WI38 (cell line): ENCODE measurements at regions not wholly inside any gene's neighbourhood (a gene's known extent, or its start where the extent isn't known, plus 50 kb on each side); places are given as distances from the start of the nearest gene placed in this dataset.

ENCODE experiments used
- H3K4me3 ChIP-seq: 2 replicates; pipeline ENCODE4 v1.5.1; 2011; ENCODE audit warnings: low read depth, mild to moderate bottlenecking, control low read depth, low read length
- CTCF ChIP-seq: IDR thresholded peaks from 2 replicates; pipeline ENCODE4 v1.5.1; 2012; ENCODE audit warnings: low read depth, mild to moderate bottlenecking, control low read depth, low read length

DNA sequence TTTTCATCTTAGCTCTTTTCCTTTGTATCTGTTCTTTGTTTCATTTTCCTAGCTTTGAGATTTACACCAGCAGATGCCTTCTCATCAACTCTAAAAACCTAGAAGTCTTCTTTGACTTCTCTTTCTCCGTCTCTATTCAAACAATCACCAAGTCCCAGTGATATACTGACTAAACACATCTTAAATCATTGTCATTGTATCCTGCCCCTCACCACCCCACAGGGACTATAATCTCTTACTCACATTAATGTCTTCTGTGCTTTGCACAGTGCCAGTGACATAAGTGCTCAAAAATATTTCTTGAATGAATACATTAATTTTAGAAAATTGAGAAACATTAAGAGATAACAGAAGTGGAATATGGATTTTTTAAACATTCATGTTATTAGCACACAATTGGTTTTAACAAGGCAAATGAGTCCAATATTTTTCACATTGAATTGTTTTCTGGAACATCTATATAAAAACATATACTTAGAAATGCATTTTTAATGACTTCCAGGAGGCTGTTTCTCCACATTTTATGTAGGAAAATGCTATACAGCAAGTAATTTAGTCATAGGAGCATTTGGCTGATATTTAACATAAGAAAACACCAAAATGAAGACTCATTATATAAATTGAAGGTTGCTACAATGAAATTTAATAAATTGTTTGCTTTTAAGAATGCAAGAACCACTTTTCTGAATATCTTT is 472.8 kb upstream of the PRICKLE1 start:
- H3K4me3 ChIP-seq, result no peak overlapping the region
- TF ChIP-seq CTCF, result no peak

GRCh38 chr12:43060742-43061141 is 471.2 kb upstream of the PRICKLE1 start:
- TF ChIP-seq CTCF, result no peak
- H3K4me3 ChIP-seq, result no peak overlapping the region

DNA sequence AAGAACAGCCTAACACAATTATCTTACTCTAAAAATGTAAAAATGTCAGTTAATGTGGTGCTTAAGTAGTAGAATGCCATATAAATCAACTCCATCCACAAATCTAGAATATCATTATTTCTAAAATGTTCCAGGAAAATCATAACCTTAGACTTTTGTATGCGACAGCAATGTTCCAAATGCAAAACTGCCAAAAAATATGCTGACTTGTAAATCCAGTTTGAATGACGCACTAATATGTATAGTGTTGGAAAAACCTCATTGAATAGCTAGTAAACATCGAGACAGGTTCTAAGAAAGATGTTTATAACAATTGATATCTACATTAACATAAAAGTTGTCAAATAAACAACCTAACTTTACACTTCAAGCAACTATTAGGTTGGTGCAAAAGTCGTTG is 469.1 kb upstream of the PRICKLE1 start:
- no peak for TF ChIP-seq CTCF
- H3K4me3 ChIP-seq, result no peak overlapping the region

- TF ChIP-seq CTCF, result no peak
- no peak overlapping the region for H3K4me3 ChIP-seq
Measured at GRCh38 chr12:43057566-43057965, 468.0 kb upstream of the PRICKLE1 start.

DNA sequence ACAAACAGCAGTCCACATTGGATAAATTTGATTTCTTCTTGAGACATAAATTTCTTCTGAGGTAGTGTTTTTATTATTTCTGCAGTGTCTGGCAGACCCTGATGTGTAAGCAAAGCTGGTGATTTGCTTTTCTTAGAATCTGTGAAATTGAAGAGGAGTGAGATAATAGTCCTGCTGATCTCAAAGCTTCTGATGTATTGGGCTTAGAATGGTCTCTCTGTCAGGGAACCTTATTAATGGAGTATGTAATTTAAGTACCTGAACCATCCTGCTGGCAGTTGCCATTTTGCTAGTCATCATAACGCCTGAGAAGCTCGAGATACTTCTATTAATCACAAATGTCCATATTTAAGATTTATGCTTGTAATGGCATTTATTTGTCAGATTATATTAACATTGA is 464.5 kb upstream of the PRICKLE1 start:
- H3K4me3 ChIP-seq, result no peak overlapping the region
- no peak for TF ChIP-seq CTCF

DNA sequence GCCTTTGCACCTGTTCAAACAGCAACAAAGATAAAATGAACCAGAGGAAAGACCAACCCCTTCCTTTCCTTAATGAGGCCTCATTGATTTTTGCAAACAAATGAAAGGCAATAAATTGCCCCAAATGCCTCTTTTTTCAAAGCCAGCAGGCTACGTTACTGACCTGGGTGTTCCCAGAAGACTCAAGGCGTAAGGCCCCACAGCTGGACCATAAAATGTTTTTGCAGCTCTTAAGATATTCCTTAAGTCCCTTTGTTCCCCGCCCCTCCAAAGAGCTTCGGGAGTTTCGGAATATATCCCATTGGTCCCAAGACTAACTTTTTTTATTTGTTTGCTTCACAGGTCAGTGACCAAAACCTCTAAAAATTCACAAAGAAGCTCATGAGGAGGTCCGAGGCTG is 462.9 kb upstream of the PRICKLE1 start:
- no peak for TF ChIP-seq CTCF
- H3K4me3 ChIP-seq, result no peak overlapping the region

DNA sequence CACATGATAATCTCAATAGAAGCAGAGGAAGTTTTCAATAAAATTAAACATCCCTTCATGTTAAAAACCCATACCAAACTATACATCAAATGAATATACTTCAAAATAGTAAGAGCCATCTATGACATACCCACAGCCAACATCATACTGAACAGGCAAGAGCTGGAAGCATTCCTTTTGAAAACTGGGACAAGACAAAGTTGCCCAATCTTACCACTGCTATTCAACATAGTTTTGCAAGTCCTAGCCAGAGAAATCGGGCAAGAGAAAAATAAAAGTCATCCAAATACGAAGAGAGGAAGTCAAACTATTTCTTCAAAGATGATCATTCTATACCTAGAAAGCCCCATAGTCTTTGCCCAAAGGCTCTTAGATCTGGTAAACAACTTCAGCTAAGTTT is 454.7 kb upstream of the PRICKLE1 start:
- H3K4me3 ChIP-seq, result no peak overlapping the region
- no peak for TF ChIP-seq CTCF
